Pancreas (tissue), 10 donors: ENCODE measurements at regions not wholly inside any gene's neighbourhood (a gene's known extent, or its start where the extent isn't known, plus 50 kb on each side); places are given as distances from the start of the nearest gene placed in this dataset.
A peak's percentile ranks its signal among the peaks of the same experiment; 100 is the strongest.

Source experiments
- ATAC-seq, 4 donors: fragments of 200-7000 bp; cut with Tn5 transposase; one replicate each; pipeline versions ENCODE4 v1.8.0 to v1.9.1; 2020; ENCODE audit warnings: mild to moderate bottlenecking in 4 of 4, moderate library complexity in 4 of 4
- DNase-seq, 6 donors: peaks; one replicate each; pipeline ENCODE4 v3.0.0-alpha.2; 2020
- FAIRE-seq: peaks from 2 replicates; lab custom pipeline; 2012; peaks lifted over from hg19 to GRCh38; lab: Jason Lieb, UNC
- H3K27ac ChIP-seq, 4 donors: fragments of 200-600 bp; sonication (generic); 1 replicate in 3 of 4; 2 replicates in 1 of 4; pipeline versions ENCODE4 v1.5.0 to v1.8.0; 2020
- H3K27me3 ChIP-seq, 4 donors: fragments of 200-600 bp; one replicate each; pipeline ENCODE4 v1.8.0; 2021
- H3K36me3 ChIP-seq, 3 donors: fragments of 200-600 bp; sonication (generic) in 1 of 3; one replicate each; pipeline versions ENCODE4 v1.5.0 to v1.8.0; 2020 to 2021
- H3K4me1 ChIP-seq, 3 donors: fragments of 200-600 bp; one replicate each; pipeline ENCODE4 v1.8.0; 2021
- H3K4me3 ChIP-seq, 4 donors: fragments of 200-600 bp; sonication (generic) in 2 of 4; one replicate each; pipeline versions ENCODE4 v1.5.0 to v1.8.0; 2020 to 2021
- H3K9me3 ChIP-seq, 4 donors: fragments of 200-600 bp; one replicate each; pipeline ENCODE4 v1.8.0; 2021
- CTCF ChIP-seq, 4 donors: fragments of 200-600 bp; sonication (generic) in 3 of 4; IDR thresholded peaks; one replicate each; pipeline versions ENCODE4 v1.5.0 to v1.8.0; 2021; ENCODE audit warnings: antibody characterized with exemption in 4 of 4
- WGBS, 2 donors: extraction: QIAGEN DNeasy Blood & Tissue Kit; methylation state at CpG; one replicate each; pipeline ENCODE4 v1.1.7; 2013; 5-methylcytosine and 5-hydroxymethylcytosine counted together
- intact Hi-C, 3 donors: fragments of 100-400 bp; cut with DNase I; formaldehyde crosslinking; loops; one replicate each; pipeline versions ENCODE4 v1.11.1 to v1.14.2; 2022
- donor health status: healthy with polysubstance abuse.
- donor health status: DM: no; HTN: no; CAD: no; lungs with moderate emphysema.
- donor health status: DM: no; HTN: no; CAD: no.
- donor health status: control.
- donor health status: control.
- donor health status: Bipolar disorder and iron deficiency.
- donor health status: DM: yes; HTN: yes; CAD: no.
- donor health status: DM: no; HTN: no; CAD: no.
- donor health status: DM: no; HTN: no; CAD: no.
- donor health status: DM: yes; HTN: yes; CAD: no.

- WGBS, 2 donors: 60 to 66% methylated on average over 2 of the region's 2 CpGs
- Histone ChIP-seq H3K4me1 (no peaks in the 10 kb centered on the region), H3K27ac (no peak overlapping the region), H3K9me3 (no peaks in the 10 kb centered on the region), H3K4me3 (no peak overlapping the region), H3K27me3 (no peaks in the 10 kb centered on the region), H3K36me3 (no peaks in the 10 kb centered on the region)
- no peak for TF ChIP-seq CTCF (IDR thresholded peaks at IDR 0.05)
- intact Hi-C loops: no loop called here
- ATAC-seq (no peak), FAIRE-seq (no peak), DNase-seq (no peak)
Observed at GRCh38 chr10:65325913-65326312, 1599.9 kb upstream of the LRRTM3 start.

- FAIRE-seq (no peak), ATAC-seq (no peak), DNase-seq (no peak)
- Histone ChIP-seq H3K4me3 (no peak overlapping the region), H3K9me3 (no peaks in the 10 kb centered on the region), H3K27ac (no peak overlapping the region), H3K36me3 (no peaks in the 10 kb centered on the region), H3K4me1 (no peaks in the 10 kb centered on the region), H3K27me3 (no peaks in the 10 kb centered on the region)
- intact Hi-C loops: no loop called here
- no peak for TF ChIP-seq CTCF (IDR thresholded peaks at IDR 0.05)
Observed at GRCh38 chr10:65328486-65328885, 1597.3 kb upstream of the LRRTM3 start.

DNA sequence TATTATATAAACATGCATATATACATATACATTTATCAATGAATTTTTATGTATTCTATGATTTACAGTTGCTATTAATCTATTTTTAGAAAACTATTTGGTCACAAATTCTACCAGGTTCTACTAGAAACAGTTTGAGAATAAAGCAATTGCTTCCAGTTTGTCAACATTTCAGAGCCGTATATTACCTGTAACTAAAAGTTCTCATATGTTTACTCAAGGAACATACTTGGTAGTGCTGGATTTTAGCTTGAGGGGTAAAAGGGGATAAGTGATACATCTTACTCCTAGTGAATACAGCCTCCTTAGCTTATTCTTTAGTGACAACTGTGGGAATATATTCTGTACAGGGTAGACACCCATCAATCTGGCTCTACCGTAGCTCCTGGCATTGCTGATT is 1590.5 kb upstream of the LRRTM3 start:
- 52 to 60% methylated on average over 2 of the region's 2 CpGs for WGBS, 2 donors
- FAIRE-seq: peak; percentile 66

GRCh38 chr10:65340340-65340739 is 1585.5 kb upstream of the LRRTM3 start:
- H3K4me3 ChIP-seq: no peak overlapping the region
- no peaks in the 10 kb centered on the region for H3K36me3 ChIP-seq
- no peak for TF ChIP-seq CTCF (IDR thresholded peaks at IDR 0.05)
- peaks cover 0 to 5% (median 4%) of the 10 kb centered on the region in 3 donors for H3K4me1 ChIP-seq
- H3K27ac ChIP-seq: no peak overlapping the region
- FAIRE-seq: no peak
- WGBS, 2 donors: 89 to 95% methylated on average over 1 of the region's 1 CpG
- intact Hi-C loops: no loop called here
- no peaks in the 10 kb centered on the region for H3K27me3 ChIP-seq
- H3K9me3 ChIP-seq: no peaks in the 10 kb centered on the region
- DNase-seq: no peak
- ATAC-seq: no peak

More for the DNA sequence above, 1590.5 kb upstream of the LRRTM3 start:
- DNase-seq (no peak), ATAC-seq (no peak)
- no peaks in the 10 kb centered on the region for H3K9me3 ChIP-seq
- H3K4me1 ChIP-seq: no peaks in the 10 kb centered on the region
- H3K27me3 ChIP-seq: no peaks in the 10 kb centered on the region
- TF ChIP-seq CTCF (IDR thresholded peaks at IDR 0.05): no peak
- intact Hi-C loops: no loop called here
- H3K27ac ChIP-seq: no peak overlapping the region
- no peak overlapping the region for H3K4me3 ChIP-seq
- no peaks in the 10 kb centered on the region for H3K36me3 ChIP-seq

DNA sequence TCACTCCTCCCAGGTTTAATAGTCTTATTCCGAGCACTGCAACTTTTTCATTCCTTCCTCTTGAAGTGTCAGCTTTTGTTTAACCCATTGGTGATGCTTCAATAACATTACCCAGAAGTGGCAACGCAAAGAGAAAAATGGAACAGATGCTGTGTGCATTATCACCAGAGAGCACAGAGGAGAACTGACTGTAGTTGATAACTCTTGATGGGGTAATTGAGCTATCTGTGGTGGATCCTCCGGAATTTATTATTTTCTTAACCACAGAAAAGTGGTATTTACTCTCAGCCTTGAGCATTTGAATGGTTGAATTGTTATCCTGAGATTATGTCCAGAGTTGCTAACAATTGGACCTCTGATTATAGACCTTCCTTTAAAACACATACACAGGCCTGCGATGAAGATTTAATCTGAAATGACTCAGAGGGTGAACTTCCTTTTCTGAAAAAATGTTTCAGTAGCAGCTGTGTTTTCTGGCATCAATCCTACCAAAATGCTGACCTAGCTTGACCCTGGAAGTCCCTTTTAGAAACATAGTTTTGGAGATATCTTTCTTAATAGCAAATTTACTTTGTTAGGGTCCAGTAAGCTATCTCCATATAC is 1584.4 kb upstream of the LRRTM3 start:
- no peaks in the 10 kb centered on the region for H3K27me3 ChIP-seq
- no peaks in the 10 kb centered on the region for H3K9me3 ChIP-seq
- FAIRE-seq: no peak
- H3K4me3 ChIP-seq: no peak overlapping the region
- H3K36me3 ChIP-seq: no peaks in the 10 kb centered on the region
- peak in 2 of 6 donors; percentile 13 to 45 for DNase-seq
- peaks cover 0 to 5% (median 4%) of the 10 kb centered on the region in 3 donors for H3K4me1 ChIP-seq
- peak; percentile 79 to 90 (median 84) for ATAC-seq
- no peak for TF ChIP-seq CTCF (IDR thresholded peaks at IDR 0.05)
- no peak overlapping the region for H3K27ac ChIP-seq
- intact Hi-C loops: no loop called here
- 39 to 45% methylated on average over 4 of the region's 4 CpGs for WGBS, 2 donors
